K562 (cell line): ENCODE measurements at regions not wholly inside any gene's neighbourhood (a gene's known extent, or its start where the extent isn't known, plus 50 kb on each side); places are given as distances from the start of the nearest gene placed in this dataset.

Experiments used
- ATAC-seq: fragments of 200-7000 bp; cut with Tn5 transposase; 3 replicates; pipeline ENCODE4 v1.9.1; 2020; ENCODE audit warnings: moderate library complexity
- BruUV-seq: library from RNA; stranded (reverse); fragments of 400-500 nt; replicated peaks from 2 replicates; lab custom pipeline; 2021; lab: Mats Ljungman, UMichigan
- CTCF ChIA-PET: fragments of 300-600 bp; formaldehyde crosslinking; extraction: SDS; loops from one replicate; lab custom pipeline; 2021; ENCODE audit warnings: low intra/inter-chr PET ratio; lab: Yijun Ruan, JAX
- POLR2A ChIA-PET: fragments of 300-600, 350-650 bp; sonication (Branson Sonifier 250); formaldehyde crosslinking; extraction: SDS; loops from one replicate; lab custom pipeline; 2021; ENCODE audit warnings: antibody characterized with exemption, inconsistent platforms; lab: Yijun Ruan, JAX
- DNase-seq, 4 experiments: peaks; one replicate each; pipeline versions ENCODE4 v3.0.0 to v3.0.0-alpha.2; 2011 to 2018; ENCODE audit warnings: low spot score in 3 of 4, mixed read lengths in 3 of 4; ENCODE audit errors: extremely low read depth in 1 of 4
- FAIRE-seq: peaks from 2 replicates; lab custom pipeline; 2011; peaks lifted over from hg19 to GRCh38; lab: Jason Lieb, UNC
- H2AFZ ChIP-seq: 2 replicates; pipeline ENCODE4 v1.6.0; 2011; ENCODE audit warnings: low read depth, low read length, control low read depth, inconsistent platforms
- H3K27ac ChIP-seq: fragments of 200-600 bp; 3 replicates; pipeline ENCODE4 v1.8.0; 2011; ENCODE audit warnings: low read depth, mild to moderate bottlenecking, control low read depth, inconsistent platforms, low read length, moderate library complexity, mixed read lengths; ENCODE audit errors: extremely low read depth
- H3K27me3 ChIP-seq, 2 experiments: fragments of 300-600 bp in 1 of 2; 2 replicates in 1 of 2; 3 replicates in 1 of 2; pipeline versions ENCODE4 v1.6.0 to v1.8.0; 2011; ENCODE audit warnings: inconsistent platforms in 2 of 2, low read length in 2 of 2, mild to moderate bottlenecking in 1 of 2, mixed read lengths in 1 of 2, moderate library complexity in 1 of 2; ENCODE audit not compliant: control insufficient read depth in 2 of 2, insufficient read depth in 2 of 2
- H3K36me3 ChIP-seq: fragments of 300-600 bp; 3 replicates; pipeline ENCODE4 v1.8.0; 2011; ENCODE audit warnings: mild to moderate bottlenecking, low read length, inconsistent platforms; ENCODE audit not compliant: control insufficient read depth, insufficient read depth
- H3K4me1 ChIP-seq, 2 experiments: fragments of 200-600 bp in 1 of 2; replicated peaks in 1 of 2; 2 replicates in 1 of 2; 3 replicates in 1 of 2; pipeline versions ENCODE4 v1.5.1 to v1.8.0; 2011; ENCODE audit warnings: inconsistent platforms in 2 of 2, low read length in 2 of 2, mild to moderate bottlenecking in 1 of 2, mixed read lengths in 1 of 2, moderate library complexity in 1 of 2; ENCODE audit not compliant: control insufficient read depth in 2 of 2, insufficient read depth in 2 of 2
- H3K4me2 ChIP-seq: 2 replicates; pipeline ENCODE4 v1.6.1; 2011; ENCODE audit warnings: low read length, control low read depth, inconsistent platforms, mixed read lengths; ENCODE audit not compliant: insufficient read depth
- H3K4me3 ChIP-seq: fragments of 200-600 bp; sonication (generic), shearing (Covaris generic); 2 replicates; pipeline ENCODE4 v1.5.1; 2016; ENCODE audit warnings: control low read depth, inconsistent platforms
- H3K79me2 ChIP-seq: fragments of 200-600 bp; 3 replicates; pipeline ENCODE4 v1.8.0; 2011; ENCODE audit warnings: low read length, inconsistent platforms; ENCODE audit not compliant: control insufficient read depth, insufficient read depth
- H3K9ac ChIP-seq, 2 experiments: 2 replicates each; pipeline versions ENCODE4 v1.6.0 to v1.6.1; 2011; ENCODE audit warnings: low read depth in 2 of 2, low read length in 2 of 2, control low read depth in 1 of 2, inconsistent platforms in 1 of 2, mild to moderate bottlenecking in 1 of 2, mixed read lengths in 1 of 2; ENCODE audit not compliant: insufficient read depth in 1 of 2
- H3K9me1 ChIP-seq: one replicate; pipeline ENCODE4 v1.6.0; 2011; ENCODE audit warnings: inconsistent platforms, mild to moderate bottlenecking, low read length, moderate library complexity; ENCODE audit not compliant: control insufficient read depth, insufficient read depth
- H3K9me3 ChIP-seq: replicated peaks from 2 replicates; pipeline ENCODE4 v1.5.1; 2011; ENCODE audit warnings: low read depth, low read length, inconsistent platforms; ENCODE audit not compliant: control insufficient read depth, insufficient read depth
- H4K20me1 ChIP-seq: replicated peaks from 2 replicates; pipeline ENCODE4 v1.6.1; 2011; ENCODE audit warnings: low read length, inconsistent platforms, mixed read lengths; ENCODE audit not compliant: control insufficient read depth, insufficient read depth
- BDP1 ChIP-seq: IDR thresholded peaks from 3 replicates; pipeline ENCODE4 v1.6.1; 2011; ENCODE audit not compliant: insufficient read length, insufficient read depth
- CC2D1A ChIP-seq: fragments of 450-650 bp; IDR thresholded peaks from 2 replicates; pipeline ENCODE4 v1.6.1; 2017; ENCODE audit warnings: mild to moderate bottlenecking
- FOXM1 ChIP-seq, 2 experiments: fragments of 450-650 bp in 1 of 2; sonication (generic) in 1 of 2; formaldehyde crosslinking in 1 of 2; IDR thresholded peaks; 2 replicates each; pipeline versions ENCODE4 v1.6.1 to v1.9.0; 2017 to 2022; ENCODE audit warnings: low read depth in 2 of 2, mild to moderate bottlenecking in 2 of 2, missing genetic modification reagents in 1 of 2, moderate library complexity in 1 of 2
- FOXO4 ChIP-seq: fragments of 450-650 bp; formaldehyde crosslinking; IDR thresholded peaks from 2 replicates; pipeline ENCODE4 v1.4.0; 2020; ENCODE audit warnings: mild to moderate bottlenecking, moderate library complexity
- FOXP1 ChIP-seq: sonication (generic); formaldehyde crosslinking; IDR thresholded peaks from 2 replicates; pipeline ENCODE4 v1.8.0; 2022; ENCODE audit warnings: mild to moderate bottlenecking, missing genetic modification reagents
- GATA2 ChIP-seq: sonication (generic); formaldehyde crosslinking; IDR thresholded peaks from 2 replicates; pipeline ENCODE4 v1.4.0; 2020; ENCODE audit warnings: mild to moderate bottlenecking, missing genetic modification reagents
- HMG20A ChIP-seq: fragments of 450-650 bp; formaldehyde crosslinking; conservative IDR thresholded peaks from 2 replicates; pipeline ENCODE4 v1.4.0; 2020; ENCODE audit warnings: mild to moderate bottlenecking, mixed read lengths
- KDM1A ChIP-seq, 2 experiments: fragments of 450-650 bp; IDR thresholded peaks; 2 replicates each; pipeline ENCODE4 v1.6.1; 2016; ENCODE audit warnings: mild to moderate bottlenecking in 2 of 2
- KHSRP ChIP-seq: fragments of 450-650 bp; IDR thresholded peaks from 2 replicates; pipeline ENCODE4 v1.6.1; 2017
- LARP7 ChIP-seq: fragments of 450-650 bp; IDR thresholded peaks from 2 replicates; pipeline ENCODE4 v1.6.1; 2016
- MBD2 ChIP-seq: sonication (generic); IDR thresholded peaks from 2 replicates; pipeline ENCODE4 v1.6.1; 2016; ENCODE audit warnings: low read depth, borderline replicate concordance
- PHB ChIP-seq: fragments of 250-450 bp; sonication (Bioruptor Pico); IDR thresholded peaks from 2 replicates; pipeline ENCODE4 v1.5.0; 2021
- POLR2A ChIP-seq: fragments of 450-650 bp; conservative IDR thresholded peaks from 2 replicates; pipeline ENCODE4 v1.6.1; 2016
- PRMT5 ChIP-seq: sonication (generic); formaldehyde crosslinking; IDR thresholded peaks from 2 replicates; pipeline ENCODE4 v1.5.0; 2020; ENCODE audit warnings: missing genetic modification reagents
- RBFOX2 ChIP-seq: fragments of 200-400 bp; formaldehyde crosslinking; IDR thresholded peaks from 2 replicates; pipeline ENCODE4 v1.6.1; 2017; ENCODE audit warnings: low read depth, mild to moderate bottlenecking, low read length, moderate library complexity
- SP1 ChIP-seq: sonication (generic); formaldehyde crosslinking; IDR thresholded peaks from 2 replicates; pipeline ENCODE4 v1.8.1; 2022; ENCODE audit warnings: mild to moderate bottlenecking, missing genetic modification reagents
- STAG1 ChIP-seq: sonication (generic); formaldehyde crosslinking; IDR thresholded peaks from 2 replicates; pipeline ENCODE4 v1.5.0; 2020; ENCODE audit warnings: missing genetic modification reagents, borderline replicate concordance
- TBP ChIP-seq: optimal IDR thresholded peaks from 2 replicates; pipeline ENCODE3; 2011; ENCODE audit warnings: low read depth, low read length, improper control_type of control experiment
- XRCC4 ChIP-seq: IDR thresholded peaks from one replicate; pipeline ENCODE4 v1.6.1; 2011; ENCODE audit not compliant: insufficient read depth, insufficient read length; ENCODE audit errors: extremely low read depth
- ZNF23 ChIP-seq: fragments of 250-450 bp; sonication (Bioruptor Pico); IDR thresholded peaks from 2 replicates; pipeline ENCODE4 v1.4.0; 2020; ENCODE audit warnings: mild to moderate bottlenecking
- ZNF408 ChIP-seq: fragments of 250-450 bp; sonication (Bioruptor Pico); IDR thresholded peaks from 2 replicates; pipeline ENCODE4 v1.4.0; 2020; ENCODE audit warnings: low read depth, mild to moderate bottlenecking, moderate library complexity
- ZNF551 ChIP-seq: fragments of 250-450 bp; sonication (Bioruptor Pico); IDR thresholded peaks from 2 replicates; pipeline ENCODE4 v1.5.0; 2021; ENCODE audit warnings: mild to moderate bottlenecking, moderate library complexity
- ZNF57 ChIP-seq: fragments of 450-650 bp; formaldehyde crosslinking; IDR thresholded peaks from 2 replicates; pipeline ENCODE4 v1.4.0; 2020; ENCODE audit warnings: mild to moderate bottlenecking, moderate library complexity
- ZNF583 ChIP-seq: fragments of 250-450 bp; sonication (Bioruptor Pico); IDR thresholded peaks from 2 replicates; pipeline ENCODE4 v1.4.0; 2020
- ZNF79 ChIP-seq: fragments of 250-450 bp; sonication (Bioruptor Pico); IDR thresholded peaks from 2 replicates; pipeline ENCODE4 v1.4.0; 2020; ENCODE audit warnings: low read depth, mild to moderate bottlenecking, moderate library complexity
- ZSCAN29 ChIP-seq: fragments of 450-650 bp; IDR thresholded peaks from 2 replicates; pipeline ENCODE4 v1.6.1; 2017
- WGBS: fragments of 100-300 bp; shearing (Covaris generic); methylation state at CpG from one replicate; pipeline ENCODE4 v1.1.6; 2016; ENCODE audit warnings: low coverage, mixed read lengths; ENCODE audit not compliant: insufficient coverage; ENCODE audit errors: missing lambda C conversion rate; 5-methylcytosine and 5-hydroxymethylcytosine counted together
- in situ Hi-C: fragments of 300-500 bp; cut with MboI; formaldehyde crosslinking; loops from 4 replicates; pipeline ENCODE4 v1.15.0; 2018; ENCODE audit warnings: inconsistent platforms, mixed read lengths
- intact Hi-C: fragments of 100-400 bp; cut with micrococcal nuclease; formaldehyde crosslinking; loops from 2 replicates; pipeline ENCODE4 v1.14.2; 2022

- TF ChIP-seq HMG20A (CRISPR knock-in tag) (no peak), RBFOX2 (no peak), ZNF551 (no peak), XRCC4 (no peak), PHB (CRISPR knock-in tag) (no peak), ZNF23 (CRISPR knock-in tag) (no peak), KDM1A (IDR thresholded peaks at IDR 0.05) (no peak), FOXO4 (CRISPR knock-in tag) (no peak)
- TF ChIP-seq, all 486 proteins: peak for 0
These were observed 195.2 kb downstream of the TEX29 start (continued) for GRCh38 chr13:111515635-111516034.

DNA sequence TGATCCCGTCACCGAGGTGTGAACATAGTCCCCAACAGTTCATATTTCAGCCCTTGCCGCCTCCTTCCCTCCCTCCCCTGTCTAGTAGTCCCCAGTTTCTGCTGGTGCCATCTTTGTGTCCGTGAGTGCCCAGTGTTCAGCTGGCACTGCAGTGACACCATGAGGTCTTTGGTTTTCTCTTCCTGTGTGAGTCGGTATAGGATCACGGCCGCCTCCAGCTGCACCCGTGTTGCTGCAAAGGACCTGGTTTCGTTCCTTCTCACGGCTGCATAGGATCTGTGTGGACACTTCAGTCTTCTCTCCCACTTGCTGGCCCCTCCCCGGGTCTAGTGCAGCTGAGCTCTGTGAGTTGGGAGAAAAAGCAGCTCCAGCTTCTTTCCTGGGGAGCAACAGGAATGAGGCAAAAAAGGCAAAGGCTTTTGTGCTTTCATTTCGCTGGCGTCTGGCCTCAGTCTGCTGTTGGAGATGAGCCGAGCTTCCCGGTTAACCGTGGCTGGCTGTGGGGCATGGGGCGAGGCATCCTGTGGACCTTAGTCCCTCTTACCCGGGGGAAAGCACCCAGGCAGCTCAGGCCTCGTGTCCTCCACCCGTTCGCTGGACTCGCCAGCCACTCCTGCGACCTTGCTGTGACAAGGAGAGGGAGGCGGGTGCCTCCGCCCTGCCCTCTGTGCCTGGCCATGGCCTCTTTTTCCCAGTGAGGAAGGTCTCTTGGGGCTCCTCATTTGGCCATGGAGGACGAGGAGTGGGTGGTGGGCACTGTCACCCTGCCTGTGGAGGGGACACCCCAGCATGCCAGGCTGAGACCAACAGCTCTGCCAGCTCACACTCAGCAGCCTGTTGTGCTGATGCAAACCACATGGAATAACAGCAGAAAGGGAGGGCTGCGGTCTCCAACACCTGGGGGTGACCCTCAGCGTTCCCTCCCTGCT, 196.5 kb downstream of the TEX29 start:
- no TSS peak for BruUV-seq
- ATAC-seq (no peak), FAIRE-seq (no peak), DNase-seq (no peak)
- H3K9me1 ChIP-seq, result no peaks in the 10 kb centered on the region
- H3K27me3 ChIP-seq, result peaks cover 0 to 29% of the 10 kb centered on the region in 2 experiments; a peak in 2 of 5 replicates
- intact Hi-C loops (loop anchor here (5.0 kb wide), 1 partner anchor 465 kb away; no protein-coding TSS in a partner anchor), in situ Hi-C loops (no loop called here)
- ChIA-PET POLR2A (no interaction called here), CTCF (no interaction called here)
- no peaks in the 10 kb centered on the region for H3K79me2 ChIP-seq
- no peaks in the 10 kb centered on the region for H3K4me1 ChIP-seq
- WGBS, result 0% methylated on average over 16 of the region's 28 CpGs
- H4K20me1 ChIP-seq, result no peaks in the 10 kb centered on the region
- H2AFZ ChIP-seq, result no peak overlapping the region
- no peak overlapping the region for H3K4me2 ChIP-seq
- H3K9me3 ChIP-seq, result no peaks in the 10 kb centered on the region
- no peak overlapping the region for H3K27ac ChIP-seq
- no peak overlapping the region for H3K4me3 ChIP-seq
- no peak overlapping the region for H3K9ac ChIP-seq
- no peak for TF ChIP-seq ZNF583 (CRISPR knock-in tag)
- no peak for TF ChIP-seq FOXM1 (IDR thresholded peaks at IDR 0.05; ENCODE audit: low read depth)
- no peak for TF ChIP-seq FOXM1 (CRISPR knock-in tag; IDR thresholded peaks at IDR 0.05; ENCODE audit: low read depth)
- no peak for TF ChIP-seq PRMT5 (CRISPR knock-in tag)
- no peak for TF ChIP-seq STAG1 (CRISPR knock-in tag)
- no peak for TF ChIP-seq ZNF79 (CRISPR knock-in tag)
- no peak for TF ChIP-seq BDP1
- TF ChIP-seq GATA2 (CRISPR knock-in tag), result no peak
- TF ChIP-seq KHSRP, result no peak
- TF ChIP-seq POLR2A, result no peak
- no peak for TF ChIP-seq ZSCAN29
- TF ChIP-seq MBD2, result no peak
- no peak for TF ChIP-seq CC2D1A
- no peak for TF ChIP-seq FOXP1 (CRISPR knock-in tag)
- TF ChIP-seq SP1 (CRISPR knock-in tag), result no peak
- no peak for TF ChIP-seq LARP7
- TF ChIP-seq ZNF57 (CRISPR knock-in tag), result no peak
- TF ChIP-seq ZNF408 (CRISPR knock-in tag), result no peak
- TF ChIP-seq TBP, result no peak
- H3K36me3 ChIP-seq, result no peaks in the 10 kb centered on the region
